ENCODE measurements at regions not wholly inside any gene's neighbourhood (a gene's known extent, or its start where the extent isn't known, plus 50 kb on each side); places are given as distances from the start of the nearest gene placed in this dataset.

DNA sequence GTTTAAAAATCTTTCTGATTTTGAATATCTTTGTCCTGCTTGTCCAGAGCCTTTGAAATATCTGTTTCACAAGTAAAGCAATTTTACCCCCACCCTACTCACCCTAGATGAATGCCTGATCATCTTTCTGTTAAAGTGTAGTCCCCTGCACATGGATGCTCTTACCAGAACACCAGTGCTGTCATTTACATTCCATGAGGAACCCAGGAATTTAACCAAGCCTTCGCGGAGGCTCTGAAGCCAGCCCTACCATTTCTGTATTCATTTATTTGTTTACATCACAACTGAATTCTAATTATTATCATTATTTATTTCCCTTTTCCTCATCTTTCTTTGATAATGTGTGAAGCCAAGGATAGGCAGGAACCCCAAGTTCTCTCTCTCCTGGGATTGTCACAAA, 167.8 kb upstream of the MYO3A start:
- Histone ChIP-seq H4K20me1 (ENCODE audit: insufficient read depth, low read length) (no peaks in the 10 kb centered on the region), H3K4me3 (replicated peaks in 1 of 3; ENCODE audit: low read depth in 2 of 3, low read length in 3 of 3) (no peak overlapping the region), H3K79me2 (ENCODE audit: insufficient read depth, low read length) (no peaks in the 10 kb centered on the region), H3K27me3 (ENCODE audit: control insufficient read depth in 2 of 2, insufficient read depth in 2 of 2, low read length in 2 of 2) (peaks cover 28 to 40% of the 10 kb centered on the region in 2 donors), H3K4me2 (replicated peaks; ENCODE audit: extremely low read depth, low read length, poor library complexity, severe bottlenecking) (no peak overlapping the region), H2AFZ (ENCODE audit: insufficient read depth, low read depth, low read length, poor library complexity, severe bottlenecking) (no peak overlapping the region), H3K27ac (ENCODE audit: low read depth in 1 of 2, low read length in 2 of 2) (no peak overlapping the region), H3K36me3 (replicated peaks in 1 of 2; ENCODE audit: control insufficient read depth in 1 of 2, insufficient read depth in 2 of 2, low read length in 2 of 2) (no peaks in the 10 kb centered on the region), H3K9ac (ENCODE audit: insufficient read depth, low read length, poor library complexity, severe bottlenecking) (no peak overlapping the region), H3K4me1 (ENCODE audit: control insufficient read depth in 1 of 2, insufficient read depth in 2 of 2, low read length in 2 of 2) (no peaks in the 10 kb centered on the region), H3K9me3 (replicated peaks in 1 of 2; ENCODE audit: control insufficient read depth in 1 of 2, insufficient read depth in 1 of 2, low read length in 2 of 2) (no peaks in the 10 kb centered on the region)
- intact Hi-C loops (cut with micrococcal nuclease), result no loop called here
- Mint-ChIP-seq H3K36me3 (no peaks in the 10 kb centered on the region), H3K27ac (no peak overlapping the region), H3K4me1 (no peaks in the 10 kb centered on the region), H3K9me3 (peaks cover 0 to 2% (median 1%) of the 10 kb centered on the region in 7 donors), H3K27me3 (ENCODE audit: low read depth in 3 of 3) (peaks cover 14 to 35% (median 21%) of the 10 kb centered on the region in 3 donors), H3K4me3 (peak overlapping the region in 1 of 2 donors; percentile 58)
- no peak for DNase-seq
- WGBS (ENCODE audit: insufficient coverage), result 70% methylated on average over 2 of the region's 2 CpGs
- TF ChIP-seq, protein P1, sequence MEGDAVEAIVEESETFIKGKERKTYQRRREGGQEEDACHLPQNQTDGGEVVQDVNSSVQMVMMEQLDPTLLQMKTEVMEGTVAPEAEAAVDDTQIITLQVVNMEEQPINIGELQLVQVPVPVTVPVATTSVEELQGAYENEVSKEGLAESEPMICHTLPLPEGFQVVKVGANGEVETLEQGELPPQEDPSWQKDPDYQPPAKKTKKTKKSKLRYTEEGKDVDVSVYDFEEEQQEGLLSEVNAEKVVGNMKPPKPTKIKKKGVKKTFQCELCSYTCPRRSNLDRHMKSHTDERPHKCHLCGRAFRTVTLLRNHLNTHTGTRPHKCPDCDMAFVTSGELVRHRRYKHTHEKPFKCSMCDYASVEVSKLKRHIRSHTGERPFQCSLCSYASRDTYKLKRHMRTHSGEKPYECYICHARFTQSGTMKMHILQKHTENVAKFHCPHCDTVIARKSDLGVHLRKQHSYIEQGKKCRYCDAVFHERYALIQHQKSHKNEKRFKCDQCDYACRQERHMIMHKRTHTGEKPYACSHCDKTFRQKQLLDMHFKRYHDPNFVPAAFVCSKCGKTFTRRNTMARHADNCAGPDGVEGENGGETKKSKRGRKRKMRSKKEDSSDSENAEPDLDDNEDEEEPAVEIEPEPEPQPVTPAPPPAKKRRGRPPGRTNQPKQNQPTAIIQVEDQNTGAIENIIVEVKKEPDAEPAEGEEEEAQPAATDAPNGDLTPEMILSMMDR (IDR thresholded peaks at IDR 0.05), result no peak

DNA sequence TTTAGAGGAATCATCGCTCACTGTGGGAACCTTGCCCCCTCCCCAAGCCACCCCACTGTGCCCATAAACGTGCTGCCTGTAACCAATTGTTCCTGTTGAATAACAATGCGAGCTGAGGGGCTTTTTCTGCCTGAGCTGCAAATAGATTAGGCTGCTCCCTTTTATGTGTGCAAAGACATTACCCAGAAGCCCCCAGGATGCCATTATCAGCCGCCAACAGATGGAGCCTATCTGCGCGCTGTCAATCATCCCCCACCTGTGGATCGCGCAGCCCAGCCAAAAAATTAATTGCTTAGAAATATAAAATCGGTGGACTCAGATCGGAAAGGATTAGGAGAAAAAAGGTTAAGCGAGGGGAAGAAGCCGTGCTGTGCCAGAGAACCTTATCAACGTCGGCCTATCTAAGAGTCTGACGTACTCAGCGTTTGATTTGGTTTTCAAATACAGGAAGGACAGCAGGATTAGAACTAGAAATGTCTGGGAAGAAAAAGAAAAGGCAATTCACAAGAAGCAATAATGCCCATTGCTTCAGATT, 167.3 kb upstream of the MYO3A start:
- no peak overlapping the region for H3K4me3 ChIP-seq (replicated peaks in 1 of 3; ENCODE audit: low read depth in 2 of 3, low read length in 3 of 3)
- 15% methylated on average over 11 of the region's 16 CpGs for WGBS (ENCODE audit: insufficient coverage)
- no peaks in the 10 kb centered on the region for H3K9me3 ChIP-seq (replicated peaks in 1 of 2; ENCODE audit: control insufficient read depth in 1 of 2, insufficient read depth in 1 of 2, low read length in 2 of 2)
- no peaks in the 10 kb centered on the region for H4K20me1 ChIP-seq (ENCODE audit: insufficient read depth, low read length)
- Mint-ChIP-seq H3K27ac (no peak overlapping the region), H3K4me1 (no peaks in the 10 kb centered on the region), H3K9me3 (peaks cover 0 to 2% (median 1%) of the 10 kb centered on the region in 7 donors), H3K36me3 (no peaks in the 10 kb centered on the region), H3K27me3 (ENCODE audit: low read depth in 3 of 3) (peaks cover 14 to 35% (median 21%) of the 10 kb centered on the region in 3 donors), H3K4me3 (peak overlapping the region in 1 of 2 donors; percentile 58)
- TF ChIP-seq, protein P1 (IDR thresholded peaks at IDR 0.05), result no peak
- intact Hi-C loops (cut with micrococcal nuclease), result no loop called here
- H3K27me3 ChIP-seq (ENCODE audit: control insufficient read depth in 2 of 2, insufficient read depth in 2 of 2, low read length in 2 of 2), result peaks cover 28 to 40% of the 10 kb centered on the region in 2 donors
- no peaks in the 10 kb centered on the region for H3K36me3 ChIP-seq (replicated peaks in 1 of 2; ENCODE audit: control insufficient read depth in 1 of 2, insufficient read depth in 2 of 2, low read length in 2 of 2)
- no peak overlapping the region for H3K27ac ChIP-seq (ENCODE audit: low read depth in 1 of 2, low read length in 2 of 2)
- H3K79me2 ChIP-seq (ENCODE audit: insufficient read depth, low read length), result no peaks in the 10 kb centered on the region
- no peak overlapping the region for H2AFZ ChIP-seq (ENCODE audit: insufficient read depth, low read depth, low read length, poor library complexity, severe bottlenecking)
- H3K4me2 ChIP-seq (replicated peaks; ENCODE audit: extremely low read depth, low read length, poor library complexity, severe bottlenecking), result no peak overlapping the region
- no peak overlapping the region for H3K9ac ChIP-seq (ENCODE audit: insufficient read depth, low read length, poor library complexity, severe bottlenecking)
- no peaks in the 10 kb centered on the region for H3K4me1 ChIP-seq (ENCODE audit: control insufficient read depth in 1 of 2, insufficient read depth in 2 of 2, low read length in 2 of 2)
- no peak for DNase-seq
